GM23338 (cell line): ENCODE measurements at regions not wholly inside any gene's neighbourhood (a gene's known extent, or its start where the extent isn't known, plus 50 kb on each side); places are given as distances from the start of the nearest gene placed in this dataset.

Experiments
- ATAC-seq: fragments of 200-7000 bp; cut with Tn5 transposase; 3 replicates; pipeline ENCODE4 v1.9.1; 2020
- DNase-seq: peaks from one replicate; pipeline ENCODE4 v3.0.0-alpha.2; 2015; ENCODE audit warnings: low spot score
- H2AFZ ChIP-seq: fragments of 200-600 bp; sonication (generic); 2 replicates; pipeline ENCODE4 v1.8.0; 2016; ENCODE audit warnings: antibody characterized with exemption, mild to moderate bottlenecking, moderate library complexity
- H3F3A ChIP-seq: fragments of 200-600 bp; sonication (generic); replicated peaks from 2 replicates; pipeline ENCODE4 v1.8.0; 2017; ENCODE audit warnings: antibody characterized with exemption, mixed run types, low read depth
- H3K27ac ChIP-seq: fragments of 200-600 bp; sonication (generic); 2 replicates; pipeline ENCODE4 v1.6.1; 2016; ENCODE audit warnings: low read depth
- H3K27me3 ChIP-seq: fragments of 200-600 bp; sonication (generic); 2 replicates; pipeline ENCODE4 v1.8.0; 2016; ENCODE audit warnings: mild to moderate bottlenecking, mixed run types, moderate library complexity; ENCODE audit not compliant: insufficient read depth
- H3K36me3 ChIP-seq: fragments of 200-600 bp; sonication (generic); 2 replicates; pipeline ENCODE4 v1.8.0; 2016; ENCODE audit warnings: mild to moderate bottlenecking; ENCODE audit not compliant: insufficient read depth
- H3K4me1 ChIP-seq: fragments of 200-600 bp; sonication (generic); 2 replicates; pipeline ENCODE4 v1.8.0; 2016; ENCODE audit warnings: mild to moderate bottlenecking, moderate library complexity; ENCODE audit not compliant: insufficient read depth
- H3K4me2 ChIP-seq: fragments of 200-600 bp; sonication (generic); 2 replicates; pipeline ENCODE4 v1.7.1; 2017; ENCODE audit warnings: mixed run types
- H3K4me3 ChIP-seq: fragments of 200-600 bp; sonication (generic); 2 replicates; pipeline ENCODE4 v1.6.1; 2016; ENCODE audit warnings: mixed run types
- H3K79me2 ChIP-seq: fragments of 200-600 bp; sonication (generic); replicated peaks from 2 replicates; pipeline ENCODE4 v1.8.0; 2017; ENCODE audit warnings: mild to moderate bottlenecking; ENCODE audit not compliant: insufficient read depth
- H3K9me2 ChIP-seq: fragments of 200-600 bp; sonication (generic); 2 replicates; pipeline ENCODE4 v1.8.0; 2017; ENCODE audit not compliant: insufficient read depth
- H4K20me1 ChIP-seq: fragments of 200-600 bp; sonication (generic); replicated peaks from 2 replicates; pipeline ENCODE4 v1.8.0; 2017; ENCODE audit warnings: mild to moderate bottlenecking; ENCODE audit not compliant: insufficient read depth
- H3K27ac Mint-ChIP-seq: 2 replicates; pipeline ENCODE4 v1.8.0; 2020; ENCODE audit warnings: inconsistent platforms, mild to moderate bottlenecking, moderate library complexity, mixed read lengths
- H3K27me3 Mint-ChIP-seq: 3 replicates; pipeline ENCODE4 v1.8.0; 2022; ENCODE audit warnings: low read depth, mild to moderate bottlenecking, moderate library complexity, mixed read lengths, inconsistent platforms; ENCODE audit not compliant: insufficient read depth, poor library complexity
- H3K36me3 Mint-ChIP-seq: 3 replicates; pipeline ENCODE4 v1.8.0; 2021; ENCODE audit warnings: low read depth, mild to moderate bottlenecking, inconsistent platforms, moderate library complexity, mixed read lengths
- H3K4me1 Mint-ChIP-seq: 3 replicates; pipeline ENCODE4 v1.8.0; 2020; ENCODE audit warnings: mild to moderate bottlenecking, inconsistent platforms, mixed read lengths
- H3K4me3 Mint-ChIP-seq: 3 replicates; pipeline ENCODE4 v1.8.0; 2021; ENCODE audit warnings: moderate library complexity, mild to moderate bottlenecking, inconsistent platforms, mixed read lengths
- H3K9me3 Mint-ChIP-seq: 3 replicates; pipeline ENCODE4 v1.8.0; 2020; ENCODE audit warnings: moderate library complexity, mild to moderate bottlenecking, inconsistent platforms, mixed read lengths
- EZH2phosphoT487 ChIP-seq: fragments of 200-600 bp; sonication (generic); IDR thresholded peaks from one replicate; pipeline ENCODE4 v1.8.1; 2018; ENCODE audit warnings: antibody characterized with exemption; ENCODE audit not compliant: unreplicated experiment
- JUNB ChIP-seq: IDR thresholded peaks from one replicate; pipeline ENCODE4 v1.6.1; 2016; ENCODE audit warnings: antibody characterized with exemption; ENCODE audit not compliant: unreplicated experiment
- NANOG ChIP-seq: IDR thresholded peaks from 2 replicates; pipeline ENCODE4 v1.6.1; 2016; ENCODE audit warnings: antibody characterized with exemption, borderline replicate concordance
- POLR2AphosphoS5 ChIP-seq: IDR thresholded peaks from 2 replicates; pipeline ENCODE4 v1.6.1; 2016; ENCODE audit warnings: antibody characterized with exemption, low read depth
- REST ChIP-seq: IDR thresholded peaks from one replicate; pipeline ENCODE4 v1.6.1; 2018; ENCODE audit warnings: antibody characterized with exemption; ENCODE audit not compliant: unreplicated experiment
- ZNF462 ChIP-seq: fragments of 250-450 bp; sonication (Bioruptor Pico); IDR thresholded peaks from 2 replicates; pipeline ENCODE4 v1.5.0; 2020; ENCODE audit warnings: mild to moderate bottlenecking, moderate library complexity
- TF ChIP-seq, protein P1 (sequence below), 2 experiments: fragments of 200-600 bp in 1 of 2; sonication (generic) in 1 of 2; conservative IDR thresholded peaks; 2 replicates each; pipeline versions ENCODE4 v1.5.1 to v1.6.1; 2016 to 2017; ENCODE audit warnings: antibody characterized with exemption in 2 of 2, low read depth in 2 of 2, mild to moderate bottlenecking in 2 of 2, moderate library complexity in 1 of 2

GRCh38 chr1:234884006-234884405 is 244.6 kb downstream of the TOMM20 start:
- Mint-ChIP-seq H3K27me3 (no peaks in the 10 kb centered on the region), H3K4me1 (no peaks in the 10 kb centered on the region), H3K36me3 (no peaks in the 10 kb centered on the region), H3K27ac (no peak overlapping the region), H3K9me3 (no peaks in the 10 kb centered on the region), H3K4me3 (no peak overlapping the region)
- H3F3A ChIP-seq, result no peaks in the 10 kb centered on the region
- ATAC-seq (no peak), DNase-seq (no peak)
- H4K20me1 ChIP-seq, result no peaks in the 10 kb centered on the region
- no peaks in the 10 kb centered on the region for H3K36me3 ChIP-seq
- no peak overlapping the region for H3K27ac ChIP-seq
- no peaks in the 10 kb centered on the region for H3K4me1 ChIP-seq
- H3K27me3 ChIP-seq, result no peaks in the 10 kb centered on the region
- no peak overlapping the region for H3K4me2 ChIP-seq
- TF ChIP-seq REST, result no peak
- no peak for TF ChIP-seq JUNB
- TF ChIP-seq, protein P1, sequence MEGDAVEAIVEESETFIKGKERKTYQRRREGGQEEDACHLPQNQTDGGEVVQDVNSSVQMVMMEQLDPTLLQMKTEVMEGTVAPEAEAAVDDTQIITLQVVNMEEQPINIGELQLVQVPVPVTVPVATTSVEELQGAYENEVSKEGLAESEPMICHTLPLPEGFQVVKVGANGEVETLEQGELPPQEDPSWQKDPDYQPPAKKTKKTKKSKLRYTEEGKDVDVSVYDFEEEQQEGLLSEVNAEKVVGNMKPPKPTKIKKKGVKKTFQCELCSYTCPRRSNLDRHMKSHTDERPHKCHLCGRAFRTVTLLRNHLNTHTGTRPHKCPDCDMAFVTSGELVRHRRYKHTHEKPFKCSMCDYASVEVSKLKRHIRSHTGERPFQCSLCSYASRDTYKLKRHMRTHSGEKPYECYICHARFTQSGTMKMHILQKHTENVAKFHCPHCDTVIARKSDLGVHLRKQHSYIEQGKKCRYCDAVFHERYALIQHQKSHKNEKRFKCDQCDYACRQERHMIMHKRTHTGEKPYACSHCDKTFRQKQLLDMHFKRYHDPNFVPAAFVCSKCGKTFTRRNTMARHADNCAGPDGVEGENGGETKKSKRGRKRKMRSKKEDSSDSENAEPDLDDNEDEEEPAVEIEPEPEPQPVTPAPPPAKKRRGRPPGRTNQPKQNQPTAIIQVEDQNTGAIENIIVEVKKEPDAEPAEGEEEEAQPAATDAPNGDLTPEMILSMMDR (conservative IDR thresholded peaks at IDR 0.05; ENCODE audit: low read depth in 2 of 2), result no peak
- no peak overlapping the region for H2AFZ ChIP-seq
- H3K9me2 ChIP-seq, result no peaks in the 10 kb centered on the region
- no peaks in the 10 kb centered on the region for H3K79me2 ChIP-seq
- H3K4me3 ChIP-seq, result no peak overlapping the region

GRCh38 chr1:234882898-234883297 is 245.7 kb downstream of the TOMM20 start:
- no peaks in the 10 kb centered on the region for H3K4me1 ChIP-seq
- Mint-ChIP-seq H3K9me3 (no peaks in the 10 kb centered on the region), H3K4me3 (no peak overlapping the region), H3K4me1 (no peaks in the 10 kb centered on the region), H3K27ac (no peak overlapping the region), H3K27me3 (no peaks in the 10 kb centered on the region), H3K36me3 (no peaks in the 10 kb centered on the region)
- no peaks in the 10 kb centered on the region for H3K9me2 ChIP-seq
- H3K27ac ChIP-seq, result no peak overlapping the region
- ATAC-seq (no peak), DNase-seq (no peak)
- H3K36me3 ChIP-seq, result no peaks in the 10 kb centered on the region
- no peaks in the 10 kb centered on the region for H3K79me2 ChIP-seq
- no peaks in the 10 kb centered on the region for H3K27me3 ChIP-seq
- H2AFZ ChIP-seq, result no peak overlapping the region
- no peak overlapping the region for H3K4me2 ChIP-seq
- H3F3A ChIP-seq, result no peaks in the 10 kb centered on the region
- no peak overlapping the region for H3K4me3 ChIP-seq
- no peaks in the 10 kb centered on the region for H4K20me1 ChIP-seq
- TF ChIP-seq ZNF462 (CRISPR knock-in tag), result no peak
- no peak for TF ChIP-seq POLR2AphosphoS5
- no peak for TF ChIP-seq NANOG
- TF ChIP-seq, protein P1 (conservative IDR thresholded peaks at IDR 0.05; ENCODE audit: low read depth in 2 of 2), result no peak
- TF ChIP-seq EZH2phosphoT487, result no peak
- TF ChIP-seq JUNB, result no peak
